Prostate gland (tissue), 2 donors: ENCODE measurements at regions not wholly inside any gene's neighbourhood (a gene's known extent, or its start where the extent isn't known, plus 50 kb on each side); places are given as distances from the start of the nearest gene placed in this dataset.

Source experiments
- CTCF ChIP-seq, 4 experiments: fragments of 200-600 bp in 2 of 4; fragments of 450-650 bp in 2 of 4; sonication (generic) in 2 of 4; IDR thresholded peaks; 1 replicate in 3 of 4; 2 replicates in 1 of 4; pipeline ENCODE4 v1.5.1; 2016 to 2019; ENCODE audit warnings: antibody characterized with exemption in 4 of 4, mild to moderate bottlenecking in 2 of 4, moderate library complexity in 2 of 4
- POLR2A ChIP-seq: fragments of 450-650 bp; IDR thresholded peaks from one replicate; pipeline ENCODE4 v1.6.1; 2016; ENCODE audit warnings: antibody characterized with exemption, mild to moderate bottlenecking
- POLR2AphosphoS5 ChIP-seq: sonication (generic); formaldehyde crosslinking; IDR thresholded peaks from one replicate; pipeline ENCODE4 v1.6.1; 2017; ENCODE audit warnings: antibody characterized with exemption

GRCh38 chr5:128641861-128642260 lies 103.8 kb upstream of the FBN2 start:
- no peak for TF ChIP-seq CTCF (IDR thresholded peaks at IDR 0.05)
- no peak for TF ChIP-seq POLR2AphosphoS5
- no peak for TF ChIP-seq POLR2A
